Stimulated activated CD8-positive, alpha-beta memory T cell treated with anti-CD3 and anti-CD28 coated beads, Interleukin-15, amount 100 ng/mL, for 24 hours (primary cell): ENCODE measurements at regions not wholly inside any gene's neighbourhood (a gene's known extent, or its start where the extent isn't known, plus 50 kb on each side); places are given as distances from the start of the nearest gene placed in this dataset.

Experiments
- DNase-seq: peaks from one replicate; pipeline ENCODE4 v3.0.0-alpha.2; 2020; ENCODE audit warnings: low read depth

GRCh38 chr2:8285081-8285480 is 396.8 kb upstream of the ID2 start:
- DNase-seq: no peak

- no peak for DNase-seq
These were observed 396.0 kb upstream of the ID2 start for GRCh38 chr2:8285898-8286297.

GRCh38 chr2:8288206-8288605 is 393.6 kb upstream of the ID2 start:
- DNase-seq: no peak

- DNase-seq: no peak
These were observed 392.7 kb upstream of the ID2 start for GRCh38 chr2:8289111-8289510.

GRCh38 chr2:8290771-8291352 is 391.0 kb upstream of the ID2 start:
- DNase-seq: no peak

- no peak for DNase-seq
These were observed 385.6 kb upstream of the ID2 start for GRCh38 chr2:8296306-8296705.

- DNase-seq: no peak
These were observed 384.3 kb upstream of the ID2 start for GRCh38 chr2:8297376-8298231.

GRCh38 chr2:8298783-8299182 is 383.1 kb upstream of the ID2 start:
- DNase-seq: no peak

- no peak for DNase-seq
These were observed 381.6 kb upstream of the ID2 start for GRCh38 chr2:8300216-8300615.

- DNase-seq: no peak
These were observed 381.0 kb upstream of the ID2 start for GRCh38 chr2:8300905-8301304.

GRCh38 chr2:8303322-8303832 is 378.5 kb upstream of the ID2 start:
- DNase-seq: no peak

- no peak for DNase-seq
These were observed 376.8 kb upstream of the ID2 start for GRCh38 chr2:8304821-8305766.

GRCh38 chr2:8306530-8307351 is 375.1 kb upstream of the ID2 start:
- no peak for DNase-seq

- DNase-seq: no peak
These were observed 374.2 kb upstream of the ID2 start for GRCh38 chr2:8307606-8308180.

- DNase-seq: no peak
These were observed 372.7 kb upstream of the ID2 start for GRCh38 chr2:8309131-8309530.

- DNase-seq: no peak
These were observed 371.1 kb upstream of the ID2 start for GRCh38 chr2:8310557-8311455.

GRCh38 chr2:8312221-8312620 is 369.6 kb upstream of the ID2 start:
- DNase-seq: no peak

GRCh38 chr2:8312861-8313830 is 368.7 kb upstream of the ID2 start:
- no peak for DNase-seq

GRCh38 chr2:8314063-8314462 is 367.8 kb upstream of the ID2 start:
- no peak for DNase-seq
